Ascending aorta (tissue), 2 donors: ENCODE measurements at regions not wholly inside any gene's neighbourhood (a gene's known extent, or its start where the extent isn't known, plus 50 kb on each side); places are given as distances from the start of the nearest gene placed in this dataset.

Experiments
- DNase-seq, 2 donors: peaks; one replicate each; pipeline ENCODE4 v3.0.0-alpha.2; 2019; ENCODE audit warnings: low spot score in 2 of 2
- H3K27ac ChIP-seq, 2 donors: fragments of 200-600 bp; sonication (generic); one replicate each; pipeline ENCODE4 v1.5.1; 2016 to 2017; ENCODE audit warnings: mild to moderate bottlenecking in 1 of 2
- H3K27me3 ChIP-seq: fragments of 200-600 bp; sonication (generic); one replicate; pipeline ENCODE4 v1.5.1; 2017
- H3K36me3 ChIP-seq, 2 donors: fragments of 200-600 bp; sonication (generic); one replicate each; pipeline ENCODE4 v1.5.1; 2016
- H3K4me1 ChIP-seq, 2 donors: fragments of 200-600 bp; sonication (generic); one replicate each; pipeline ENCODE4 v1.5.1; 2016 to 2017; ENCODE audit warnings: mild to moderate bottlenecking in 1 of 2
- H3K4me3 ChIP-seq, 2 donors: fragments of 200-600 bp; sonication (generic); one replicate each; pipeline ENCODE4 v1.5.1; 2016 to 2017; ENCODE audit warnings: mild to moderate bottlenecking in 1 of 2
- H3K9me3 ChIP-seq, 2 donors: fragments of 200-600 bp; sonication (generic); one replicate each; pipeline ENCODE4 v1.5.1; 2016
- intact Hi-C: fragments of 100-400 bp; cut with DNase I; formaldehyde crosslinking; loops from one replicate; pipeline ENCODE4 v1.15.1; 2023
- TF ChIP-seq, protein P1 (sequence below), 3 experiments: fragments of 200-600 bp in 2 of 3; fragments of 450-650 bp in 1 of 3; sonication (generic) in 2 of 3; IDR thresholded peaks; one replicate each; pipeline ENCODE4 v1.5.1; 2016 to 2019; ENCODE audit warnings: antibody characterized with exemption in 3 of 3, mild to moderate bottlenecking in 1 of 3, moderate library complexity in 1 of 3

GRCh38 chr14:101247842-101248725, 313.2 kb upstream of the DIO3 start:
- TF ChIP-seq, protein P1, sequence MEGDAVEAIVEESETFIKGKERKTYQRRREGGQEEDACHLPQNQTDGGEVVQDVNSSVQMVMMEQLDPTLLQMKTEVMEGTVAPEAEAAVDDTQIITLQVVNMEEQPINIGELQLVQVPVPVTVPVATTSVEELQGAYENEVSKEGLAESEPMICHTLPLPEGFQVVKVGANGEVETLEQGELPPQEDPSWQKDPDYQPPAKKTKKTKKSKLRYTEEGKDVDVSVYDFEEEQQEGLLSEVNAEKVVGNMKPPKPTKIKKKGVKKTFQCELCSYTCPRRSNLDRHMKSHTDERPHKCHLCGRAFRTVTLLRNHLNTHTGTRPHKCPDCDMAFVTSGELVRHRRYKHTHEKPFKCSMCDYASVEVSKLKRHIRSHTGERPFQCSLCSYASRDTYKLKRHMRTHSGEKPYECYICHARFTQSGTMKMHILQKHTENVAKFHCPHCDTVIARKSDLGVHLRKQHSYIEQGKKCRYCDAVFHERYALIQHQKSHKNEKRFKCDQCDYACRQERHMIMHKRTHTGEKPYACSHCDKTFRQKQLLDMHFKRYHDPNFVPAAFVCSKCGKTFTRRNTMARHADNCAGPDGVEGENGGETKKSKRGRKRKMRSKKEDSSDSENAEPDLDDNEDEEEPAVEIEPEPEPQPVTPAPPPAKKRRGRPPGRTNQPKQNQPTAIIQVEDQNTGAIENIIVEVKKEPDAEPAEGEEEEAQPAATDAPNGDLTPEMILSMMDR (IDR thresholded peaks at IDR 0.05) = no peak
- Histone ChIP-seq H3K27ac (no peak overlapping the region), H3K9me3 (no peaks in the 10 kb centered on the region), H3K4me1 (no peaks in the 10 kb centered on the region), H3K27me3 (no peaks in the 10 kb centered on the region), H3K36me3 (no peaks in the 10 kb centered on the region), H3K4me3 (no peak overlapping the region)
- DNase-seq = no peak
- intact Hi-C loops = no loop called here

DNA sequence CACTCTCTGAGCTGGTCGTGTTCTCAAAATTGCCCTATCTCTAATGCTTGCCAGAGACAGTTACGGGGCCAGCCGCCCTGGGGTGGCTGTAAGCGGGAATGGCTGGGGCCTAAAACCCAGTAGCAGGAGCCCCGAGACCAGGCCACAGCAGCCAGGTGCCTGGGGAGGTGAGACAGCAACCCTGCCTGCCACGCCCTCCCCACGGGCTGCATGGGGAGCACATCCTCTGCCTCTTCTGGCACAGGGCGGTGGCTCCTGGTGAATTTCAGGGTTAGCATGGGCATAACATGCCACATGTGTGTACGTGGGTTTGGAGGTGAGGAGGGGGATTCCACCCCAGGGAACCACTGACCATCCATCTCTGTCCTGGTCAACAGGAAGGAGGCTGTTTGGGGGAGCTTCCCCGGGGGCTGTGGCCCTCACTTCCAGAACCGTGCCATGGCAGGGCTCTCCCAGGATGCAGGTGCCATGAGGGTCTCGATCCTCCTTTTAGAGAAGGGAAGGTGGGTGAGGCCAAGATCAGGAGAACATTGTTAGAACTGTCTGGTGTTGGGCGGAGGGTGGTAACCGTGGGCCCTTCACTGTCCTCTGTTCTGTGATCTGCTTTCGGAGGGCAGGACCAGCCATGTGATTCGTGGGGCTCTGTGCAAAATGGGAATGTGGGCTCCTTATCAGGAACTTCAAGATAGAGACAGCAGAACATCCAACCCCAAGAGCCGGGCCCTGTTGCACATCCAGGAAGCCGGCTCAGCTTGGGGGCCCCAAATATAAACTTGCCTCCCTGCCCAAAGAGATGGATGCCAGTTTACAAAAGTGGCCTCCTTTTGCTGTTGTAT, 312.2 kb upstream of the DIO3 start:
- no peak overlapping the region for H3K4me3 ChIP-seq
- no peaks in the 10 kb centered on the region for H3K27me3 ChIP-seq
- H3K9me3 ChIP-seq = no peaks in the 10 kb centered on the region
- H3K4me1 ChIP-seq = no peaks in the 10 kb centered on the region
- no peak for DNase-seq
- no peaks in the 10 kb centered on the region for H3K36me3 ChIP-seq
- TF ChIP-seq, protein P1 (IDR thresholded peaks at IDR 0.05) = no peak
- H3K27ac ChIP-seq = no peak overlapping the region
- intact Hi-C loops = no loop called here

GRCh38 chr14:101249676-101250036, 311.6 kb upstream of the DIO3 start:
- TF ChIP-seq, protein P1 (IDR thresholded peaks at IDR 0.05) = no peak
- Histone ChIP-seq H3K27me3 (no peaks in the 10 kb centered on the region), H3K9me3 (no peaks in the 10 kb centered on the region), H3K36me3 (no peaks in the 10 kb centered on the region), H3K4me1 (no peaks in the 10 kb centered on the region), H3K27ac (no peak overlapping the region), H3K4me3 (no peak overlapping the region)
- intact Hi-C loops = no loop called here
- DNase-seq = no peak

- H3K27me3 ChIP-seq = no peaks in the 10 kb centered on the region
- TF ChIP-seq, protein P1 (IDR thresholded peaks at IDR 0.05) = no peak
- H3K27ac ChIP-seq = no peak overlapping the region
- no peaks in the 10 kb centered on the region for H3K9me3 ChIP-seq
- DNase-seq = no peak
- H3K4me3 ChIP-seq = no peak overlapping the region
- intact Hi-C loops = no loop called here
- H3K36me3 ChIP-seq = no peaks in the 10 kb centered on the region
- no peaks in the 10 kb centered on the region for H3K4me1 ChIP-seq
Observed at GRCh38 chr14:101250336-101250947, 310.9 kb upstream of the DIO3 start.

GRCh38 chr14:101250948-101251811, 310.1 kb upstream of the DIO3 start:
- H3K36me3 ChIP-seq = no peaks in the 10 kb centered on the region
- H3K27ac ChIP-seq = no peak overlapping the region
- DNase-seq = no peak
- no peaks in the 10 kb centered on the region for H3K4me1 ChIP-seq
- no peak overlapping the region for H3K4me3 ChIP-seq
- intact Hi-C loops = no loop called here
- H3K27me3 ChIP-seq = no peaks in the 10 kb centered on the region
- H3K9me3 ChIP-seq = no peaks in the 10 kb centered on the region
- TF ChIP-seq, protein P1 (IDR thresholded peaks at IDR 0.05) = no peak
